ENCODE measurements at regions not wholly inside any gene's neighbourhood (a gene's known extent, or its start where the extent isn't known, plus 50 kb on each side); places are given as distances from the start of the nearest gene placed in this dataset.
"Not testable (repeated sequence)": the region's sequence is repeated elsewhere in the genome, so short reads cannot be mapped to it uniquely, and the experiment has no call there.

GRCh38 chrX:56618323-56618722, 54.9 kb downstream of the UBQLN2 start:
- Histone ChIP-seq H3K27me3 (ENCODE audit: control insufficient read depth, insufficient read depth, low read length) (no peaks in the 10 kb centered on the region), H3K4me3 (ENCODE audit: low read depth, low read length) (peak overlapping the region; percentile 9), H3K36me3 (ENCODE audit: control insufficient read depth, insufficient read depth, low read length) (no peaks in the 10 kb centered on the region), H3K4me1 (ENCODE audit: control insufficient read depth, insufficient read depth, low read length) (peaks cover 6% of the 10 kb centered on the region), H3K9me3 (ENCODE audit: control insufficient read depth, insufficient read depth, low read length) (no peaks in the 10 kb centered on the region), H3K9ac (ENCODE audit: low read depth, low read length) (no peak overlapping the region)

DNA sequence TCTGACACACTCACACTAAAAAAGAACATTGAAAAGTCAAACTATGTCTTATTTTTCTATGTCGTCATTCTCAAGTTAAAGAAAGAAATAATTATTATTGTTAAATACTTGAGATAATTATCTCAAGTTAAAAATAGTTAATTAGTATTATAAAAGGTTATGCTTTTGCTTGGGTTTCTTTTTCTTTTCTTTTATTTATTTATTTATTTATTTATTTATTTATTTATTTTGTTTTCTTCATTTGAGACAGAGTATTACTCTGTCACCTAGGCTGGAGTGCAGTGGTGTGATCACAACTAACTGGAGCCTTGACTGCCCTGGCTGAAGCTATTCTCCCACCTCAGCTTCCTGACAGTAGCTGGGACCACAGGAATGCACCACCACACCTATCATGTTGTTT, 59.9 kb downstream of the UBQLN2 start:
- H3K4me1 ChIP-seq (ENCODE audit: control insufficient read depth, insufficient read depth, low read length) = peaks cover 6% of the 10 kb centered on the region
- H3K4me3 ChIP-seq (ENCODE audit: low read depth, low read length) = no peak overlapping the region
- no peak overlapping the region for H3K9ac ChIP-seq (ENCODE audit: low read depth, low read length)
- no peaks in the 10 kb centered on the region for H3K36me3 ChIP-seq (ENCODE audit: control insufficient read depth, insufficient read depth, low read length)
- H3K27me3 ChIP-seq (ENCODE audit: control insufficient read depth, insufficient read depth, low read length) = no peaks in the 10 kb centered on the region
- H3K9me3 ChIP-seq (ENCODE audit: control insufficient read depth, insufficient read depth, low read length) = peaks cover 2% of the 10 kb centered on the region

GRCh38 chrX:56635060-56635459, 71.6 kb downstream of the UBQLN2 start:
- H3K36me3 ChIP-seq (ENCODE audit: control insufficient read depth, insufficient read depth, low read length); H3K4me3 ChIP-seq (ENCODE audit: low read depth, low read length); H3K27me3 ChIP-seq (ENCODE audit: control insufficient read depth, insufficient read depth, low read length): not testable (repeated sequence)

GRCh38 chrX:56661193-56661592, 67.8 kb upstream of the NBDY start:
- H3K4me1 ChIP-seq (ENCODE audit: control insufficient read depth, insufficient read depth, low read length) = no peaks in the 10 kb centered on the region
- H3K9ac ChIP-seq (ENCODE audit: low read depth, low read length) = no peak overlapping the region
- H3K9me3 ChIP-seq (ENCODE audit: control insufficient read depth, insufficient read depth, low read length) = peaks cover 5% of the 10 kb centered on the region
- no peaks in the 10 kb centered on the region for H3K27me3 ChIP-seq (ENCODE audit: control insufficient read depth, insufficient read depth, low read length)
- H3K36me3 ChIP-seq (ENCODE audit: control insufficient read depth, insufficient read depth, low read length) = no peaks in the 10 kb centered on the region
- H3K4me3 ChIP-seq (ENCODE audit: low read depth, low read length) = no peak overlapping the region

More at GRCh38 chrX:56635060-56635459, 71.6 kb downstream of the UBQLN2 start:
- H3K9me3 ChIP-seq (ENCODE audit: control insufficient read depth, insufficient read depth, low read length); H3K9ac ChIP-seq (ENCODE audit: low read depth, low read length); H3K4me1 ChIP-seq (ENCODE audit: control insufficient read depth, insufficient read depth, low read length): not testable (repeated sequence)
